Uterus (tissue), 2 donors: ENCODE measurements at regions not wholly inside any gene's neighbourhood (a gene's known extent, or its start where the extent isn't known, plus 50 kb on each side); places are given as distances from the start of the nearest gene placed in this dataset.

Experiments
- POLR2A ChIP-seq, 2 donors: fragments of 450-650 bp; IDR thresholded peaks; one replicate each; pipeline ENCODE4 v1.6.1; 2016; ENCODE audit warnings: antibody characterized with exemption in 2 of 2, mild to moderate bottlenecking in 1 of 2, moderate library complexity in 1 of 2
- TF ChIP-seq, protein P1 (sequence below), 4 experiments: fragments of 200-600 bp in 2 of 4; fragments of 450-650 bp in 2 of 4; sonication (generic) in 2 of 4; IDR thresholded peaks; one replicate each; pipeline ENCODE4 v1.5.1; 2016 to 2019; ENCODE audit warnings: antibody characterized with exemption in 4 of 4, mild to moderate bottlenecking in 2 of 4, moderate library complexity in 1 of 4

DNA sequence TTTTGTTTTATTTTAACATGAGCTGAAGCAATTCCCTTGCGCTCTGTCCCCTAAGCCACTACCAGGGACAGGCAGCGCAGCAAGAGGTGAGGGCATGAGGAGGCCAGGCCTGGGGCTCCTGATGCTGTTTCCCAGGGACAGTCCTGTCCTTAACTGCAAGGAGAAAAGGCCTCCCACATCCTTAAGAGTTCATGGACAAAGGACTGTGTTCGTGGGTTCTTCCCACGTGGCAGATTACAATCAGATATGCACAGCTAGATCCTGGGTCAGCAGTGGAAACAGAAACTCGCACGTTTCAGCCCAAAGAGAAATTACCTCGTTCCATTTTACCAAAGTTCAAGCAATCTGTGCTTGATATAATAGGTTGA lies 85.8 kb downstream of the MIS18A start:
- TF ChIP-seq, protein P1, sequence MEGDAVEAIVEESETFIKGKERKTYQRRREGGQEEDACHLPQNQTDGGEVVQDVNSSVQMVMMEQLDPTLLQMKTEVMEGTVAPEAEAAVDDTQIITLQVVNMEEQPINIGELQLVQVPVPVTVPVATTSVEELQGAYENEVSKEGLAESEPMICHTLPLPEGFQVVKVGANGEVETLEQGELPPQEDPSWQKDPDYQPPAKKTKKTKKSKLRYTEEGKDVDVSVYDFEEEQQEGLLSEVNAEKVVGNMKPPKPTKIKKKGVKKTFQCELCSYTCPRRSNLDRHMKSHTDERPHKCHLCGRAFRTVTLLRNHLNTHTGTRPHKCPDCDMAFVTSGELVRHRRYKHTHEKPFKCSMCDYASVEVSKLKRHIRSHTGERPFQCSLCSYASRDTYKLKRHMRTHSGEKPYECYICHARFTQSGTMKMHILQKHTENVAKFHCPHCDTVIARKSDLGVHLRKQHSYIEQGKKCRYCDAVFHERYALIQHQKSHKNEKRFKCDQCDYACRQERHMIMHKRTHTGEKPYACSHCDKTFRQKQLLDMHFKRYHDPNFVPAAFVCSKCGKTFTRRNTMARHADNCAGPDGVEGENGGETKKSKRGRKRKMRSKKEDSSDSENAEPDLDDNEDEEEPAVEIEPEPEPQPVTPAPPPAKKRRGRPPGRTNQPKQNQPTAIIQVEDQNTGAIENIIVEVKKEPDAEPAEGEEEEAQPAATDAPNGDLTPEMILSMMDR (IDR thresholded peaks at IDR 0.05), result no peak
- TF ChIP-seq POLR2A (IDR thresholded peaks at IDR 0.05), result no peak
